D721Med (cell line): ENCODE measurements at regions not wholly inside any gene's neighbourhood (a gene's known extent, or its start where the extent isn't known, plus 50 kb on each side); places are given as distances from the start of the nearest gene placed in this dataset.

ENCODE experiments used
- DNase-seq: peaks from one replicate; pipeline ENCODE4 v3.0.0; 2011; ENCODE audit warnings: low spot score; ENCODE audit not compliant: insufficient read length
- FAIRE-seq: peaks from 2 replicates; lab custom pipeline; 2011; peaks lifted over from hg19 to GRCh38; lab: Jason Lieb, UNC
- CTCF ChIP-seq: IDR thresholded peaks from 2 replicates; pipeline ENCODE4 v1.5.1; 2012; ENCODE audit warnings: mild to moderate bottlenecking, control low read depth; ENCODE audit not compliant: insufficient read depth; ENCODE audit errors: missing control alignments

DNA sequence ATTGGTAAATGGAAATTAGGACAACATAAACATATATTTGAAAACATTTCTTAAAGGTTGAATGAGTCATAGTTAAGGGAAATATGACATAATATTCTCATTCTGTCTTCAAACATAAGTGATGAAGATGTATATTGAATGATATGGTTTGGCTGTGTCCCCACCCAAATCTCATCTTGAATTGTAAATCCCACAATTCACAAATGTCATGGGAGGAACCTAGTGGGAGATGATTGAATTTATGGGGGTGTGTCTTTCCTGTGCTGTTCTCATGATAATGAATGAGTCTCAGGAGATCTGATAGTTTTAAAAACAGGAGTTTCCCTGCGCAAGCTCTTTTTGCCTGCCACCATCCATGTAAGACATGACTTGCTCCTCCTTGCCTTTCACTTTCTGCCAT is 104.4 kb upstream of the MPDZ start:
- DNase-seq (no peak), FAIRE-seq (no peak)
- no peak for TF ChIP-seq CTCF

DNA sequence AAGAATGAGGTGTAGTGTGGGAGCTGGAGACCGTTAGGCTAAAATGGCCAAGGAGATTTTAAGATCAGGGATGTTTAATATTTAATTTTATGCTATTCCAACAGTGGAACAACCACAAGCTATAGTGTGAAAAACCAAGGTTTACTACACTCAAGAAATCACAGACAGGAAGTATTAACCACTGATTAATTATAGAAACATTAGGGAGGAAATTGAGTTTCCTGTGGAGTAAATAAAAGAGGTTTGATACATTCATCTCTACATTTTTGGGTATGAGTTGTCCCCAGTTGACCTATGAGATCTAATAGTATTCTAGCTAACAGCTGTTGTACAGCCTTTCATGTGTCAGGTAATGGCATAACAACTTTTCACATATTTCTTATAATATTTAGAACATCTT is 103.7 kb upstream of the MPDZ start:
- no peak for TF ChIP-seq CTCF
- no peak for FAIRE-seq

GRCh38 chr9:13382595-13382994 is 103.1 kb upstream of the MPDZ start:
- TF ChIP-seq CTCF = no peak
- DNase-seq = no peak
- FAIRE-seq = no peak

More for the DNA sequence above, 103.7 kb upstream of the MPDZ start:
- no peak for DNase-seq

- DNase-seq (no peak), FAIRE-seq (no peak)
- no peak for TF ChIP-seq CTCF
Measured at GRCh38 chr9:13380903-13381302, 101.4 kb upstream of the MPDZ start.

GRCh38 chr9:13378154-13378553 is 98.7 kb upstream of the MPDZ start:
- no peak for FAIRE-seq
- TF ChIP-seq CTCF = no peak
- DNase-seq = no peak

- FAIRE-seq (no peak), DNase-seq (no peak)
- TF ChIP-seq CTCF = no peak
Measured at GRCh38 chr9:13377171-13377925, 97.9 kb upstream of the MPDZ start.

- FAIRE-seq = no peak
- no peak for TF ChIP-seq CTCF
- DNase-seq = no peak
Measured at GRCh38 chr9:13372510-13372909, 93.0 kb upstream of the MPDZ start.
